HG03342 (cell line): ENCODE measurements at regions not wholly inside any gene's neighbourhood (a gene's known extent, or its start where the extent isn't known, plus 50 kb on each side); places are given as distances from the start of the nearest gene placed in this dataset.
"Not testable (repeated sequence)": the region's sequence is repeated elsewhere in the genome, so short reads cannot be mapped to it uniquely, and the experiment has no call there.

ENCODE experiments used
- ATAC-seq: cut with Tn5 transposase; IDR thresholded peaks from one replicate; pipeline ENCODE4 v1.9.1; 2021; ENCODE audit warnings: mild to moderate bottlenecking, moderate library complexity; ENCODE audit not compliant: unreplicated experiment

- not testable (repeated sequence) for ATAC-seq
These were observed 109.9 kb upstream of the WIPF3 start for GRCh38 chr7:29696402-29696801.

- ATAC-seq = not testable (repeated sequence)
These were observed 106.6 kb upstream of the WIPF3 start for GRCh38 chr7:29699723-29700122.

- ATAC-seq = not testable (repeated sequence)
These were observed 104.8 kb upstream of the WIPF3 start for GRCh38 chr7:29701540-29701939.

GRCh38 chr7:29703830-29704229 is 102.5 kb upstream of the WIPF3 start:
- ATAC-seq = not testable (repeated sequence)

GRCh38 chr7:29709002-29709401 is 97.3 kb upstream of the WIPF3 start:
- ATAC-seq = not testable (repeated sequence)

- ATAC-seq = not testable (repeated sequence)
These were observed 83.2 kb upstream of the WIPF3 start for GRCh38 chr7:29723127-29723526.

- ATAC-seq = no peak
These were observed 82.7 kb upstream of the WIPF3 start for GRCh38 chr7:29723599-29723998.

GRCh38 chr7:29729534-29730165 is 76.7 kb upstream of the WIPF3 start:
- not testable (repeated sequence) for ATAC-seq

- no peak for ATAC-seq
These were observed 72.0 kb upstream of the WIPF3 start for GRCh38 chr7:29734246-29734731.

- ATAC-seq = not testable (repeated sequence)
These were observed 58.6 kb upstream of the WIPF3 start for GRCh38 chr7:29747645-29748245.

GRCh38 chr7:29748286-29749099 is 57.8 kb upstream of the WIPF3 start:
- ATAC-seq = no peak

GRCh38 chr7:29749701-29750321 is 56.5 kb upstream of the WIPF3 start:
- ATAC-seq = no peak

GRCh38 chr7:29750373-29750940 is 55.9 kb upstream of the WIPF3 start:
- not testable (repeated sequence) for ATAC-seq

GRCh38 chr7:29751012-29751411 is 55.3 kb upstream of the WIPF3 start:
- ATAC-seq = not testable (repeated sequence)

GRCh38 chr7:29754874-29755490 is 51.3 kb upstream of the WIPF3 start:
- no peak for ATAC-seq
